Panc1 (cell line): ENCODE measurements at regions not wholly inside any gene's neighbourhood (a gene's known extent, or its start where the extent isn't known, plus 50 kb on each side); places are given as distances from the start of the nearest gene placed in this dataset.

Experiments used
- CTCF ChIP-seq: fragments of 450-650 bp; IDR thresholded peaks from 2 replicates; pipeline ENCODE4 v1.5.1; 2017; ENCODE audit warnings: mild to moderate bottlenecking
- POLR2AphosphoS5 ChIP-seq: IDR thresholded peaks from 2 replicates; pipeline ENCODE4 v1.6.1; 2012; ENCODE audit warnings: mild to moderate bottlenecking, low read depth, low read length, moderate library complexity

- TF ChIP-seq CTCF (no peak), POLR2AphosphoS5 (no peak)
Measured at GRCh38 chr14:100432652-100433427, 109.7 kb downstream of the SLC25A47 start.
